Limb (tissue), 2 donors: ENCODE measurements at regions not wholly inside any gene's neighbourhood (a gene's known extent, or its start where the extent isn't known, plus 50 kb on each side); places are given as distances from the start of the nearest gene placed in this dataset.
A peak's percentile ranks its signal among the peaks of the same experiment; 100 is the strongest.
"Not testable (repeated sequence)": the region's sequence is repeated elsewhere in the genome, so short reads cannot be mapped to it uniquely, and the experiment has no call there.

ENCODE experiments used
- DNase-seq, 2 donors: peaks; one replicate each; pipeline ENCODE4 v3.0.0-alpha.2; 2016; ENCODE audit errors: extremely low spot score in 2 of 2

- no peak for DNase-seq
Observed at GRCh38 chr2:49686897-49687442, 532.7 kb upstream of the FSHR start.

- no peak for DNase-seq
Observed at GRCh38 chr2:49686291-49686690, 532.0 kb upstream of the FSHR start.

GRCh38 chr2:49677227-49677626 is 522.9 kb upstream of the FSHR start:
- no peak for DNase-seq

- no peak for DNase-seq
Observed at GRCh38 chr2:49664827-49665226, 510.5 kb upstream of the FSHR start.

- DNase-seq = no peak
Observed at GRCh38 chr2:49661809-49662208, 507.5 kb upstream of the FSHR start.

- no peak for DNase-seq
Observed at GRCh38 chr2:49656853-49657252, 502.5 kb upstream of the FSHR start.

- no peak for DNase-seq
Observed at GRCh38 chr2:49643149-49643548, 488.8 kb upstream of the FSHR start.

GRCh38 chr2:49640630-49641029 is 486.3 kb upstream of the FSHR start:
- no peak for DNase-seq

GRCh38 chr2:49621016-49621415 is 466.7 kb upstream of the FSHR start:
- no peak for DNase-seq

- DNase-seq = no peak
Observed at GRCh38 chr2:49619804-49620203, 465.5 kb upstream of the FSHR start.

- no peak for DNase-seq
Observed at GRCh38 chr2:49618491-49618890, 464.2 kb upstream of the FSHR start.

- DNase-seq = peak in 1 of 2 donors; percentile 14
Observed at GRCh38 chr2:49616800-49617199, 462.5 kb upstream of the FSHR start.

GRCh38 chr2:49611796-49612195 is 457.5 kb upstream of the FSHR start:
- not testable (repeated sequence) for DNase-seq

GRCh38 chr2:49600524-49600923 is 446.2 kb upstream of the FSHR start:
- DNase-seq = no peak

- no peak for DNase-seq
Observed at GRCh38 chr2:49598231-49598630, 443.9 kb upstream of the FSHR start.

- no peak for DNase-seq
Observed at GRCh38 chr2:49585921-49586320, 431.6 kb upstream of the FSHR start.

GRCh38 chr2:49582946-49583345 is 428.6 kb upstream of the FSHR start:
- peak in 1 of 2 donors; percentile 80 for DNase-seq

- DNase-seq = no peak
Observed at GRCh38 chr2:49577041-49577440, 422.7 kb upstream of the FSHR start.

- DNase-seq = no peak
Observed at GRCh38 chr2:49569176-49569575, 414.9 kb upstream of the FSHR start.

GRCh38 chr2:49567811-49568600 is 413.7 kb upstream of the FSHR start:
- no peak for DNase-seq

GRCh38 chr2:49567021-49567420 is 412.7 kb upstream of the FSHR start:
- no peak for DNase-seq

- DNase-seq = no peak
Observed at GRCh38 chr2:49553658-49554057, 399.3 kb upstream of the FSHR start.

- DNase-seq = no peak
Observed at GRCh38 chr2:49532702-49533101, 378.4 kb upstream of the FSHR start.
